HG02970 (cell line): ENCODE measurements at regions not wholly inside any gene's neighbourhood (a gene's known extent, or its start where the extent isn't known, plus 50 kb on each side); places are given as distances from the start of the nearest gene placed in this dataset.

Experiments used
- ATAC-seq: cut with Tn5 transposase; IDR thresholded peaks from one replicate; pipeline ENCODE4 v1.9.1; 2021; ENCODE audit warnings: mild to moderate bottlenecking, moderate library complexity, moderate number of reproducible peaks; ENCODE audit not compliant: unreplicated experiment, low FRiP score

DNA sequence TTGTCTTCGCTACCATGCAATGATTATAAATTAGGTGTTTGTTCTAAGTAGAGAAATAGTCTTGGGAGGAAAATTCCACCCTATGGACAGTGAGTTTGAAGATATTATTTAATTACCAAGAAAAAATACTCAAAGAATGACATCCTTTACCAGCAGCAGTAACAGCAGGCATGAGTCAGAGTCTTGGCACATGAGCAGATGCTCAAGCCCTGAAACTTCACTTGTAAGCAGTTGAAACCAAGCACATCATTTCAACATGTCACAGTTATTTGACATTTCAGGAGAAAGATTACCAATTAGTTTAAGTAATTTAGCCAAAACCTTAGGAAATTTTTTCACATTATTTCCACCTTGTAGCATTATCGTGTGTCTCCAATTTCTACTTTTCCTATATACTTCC lies 99.2 kb downstream of the C12orf50 start:
- ATAC-seq = no peak

DNA sequence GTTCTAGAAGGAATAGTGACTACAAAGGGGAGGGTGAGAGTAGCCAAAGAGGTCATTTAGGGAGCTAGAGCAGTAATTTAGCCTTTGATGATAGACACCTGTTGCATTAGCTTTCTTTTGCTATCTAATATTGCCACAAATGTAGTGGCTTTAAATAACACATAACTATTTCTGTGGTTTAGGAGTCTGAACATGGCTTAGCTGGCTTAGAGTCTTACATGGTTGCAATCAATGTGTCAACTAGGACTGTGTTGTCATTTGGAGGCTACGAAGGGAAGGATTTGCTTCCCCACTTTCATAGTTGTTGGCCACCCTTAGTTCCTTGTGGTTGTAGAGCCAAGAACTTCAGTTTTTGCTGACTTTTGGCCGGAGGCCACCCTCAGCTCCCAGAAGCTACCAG lies 99.9 kb downstream of the C12orf50 start:
- ATAC-seq = no peak

DNA sequence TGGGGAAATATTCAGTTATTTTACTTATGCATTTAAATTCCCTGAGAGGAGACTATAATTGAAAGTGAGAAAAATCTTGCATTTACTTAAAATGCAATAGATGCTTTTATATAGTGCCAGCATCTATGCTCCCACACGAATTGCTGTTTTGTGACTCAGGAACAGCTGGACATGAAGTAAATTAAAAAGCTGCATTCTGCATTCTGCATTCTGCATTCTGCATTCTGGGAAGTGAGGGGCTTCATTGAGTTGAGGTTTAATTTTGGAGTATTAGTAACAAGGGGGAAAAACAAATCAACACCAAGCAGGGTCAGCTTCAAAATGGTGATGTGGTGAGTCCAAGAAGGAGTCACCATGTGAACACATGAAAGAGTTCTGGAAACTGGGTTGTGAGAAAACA lies 101.2 kb downstream of the C12orf50 start:
- ATAC-seq = no peak

DNA sequence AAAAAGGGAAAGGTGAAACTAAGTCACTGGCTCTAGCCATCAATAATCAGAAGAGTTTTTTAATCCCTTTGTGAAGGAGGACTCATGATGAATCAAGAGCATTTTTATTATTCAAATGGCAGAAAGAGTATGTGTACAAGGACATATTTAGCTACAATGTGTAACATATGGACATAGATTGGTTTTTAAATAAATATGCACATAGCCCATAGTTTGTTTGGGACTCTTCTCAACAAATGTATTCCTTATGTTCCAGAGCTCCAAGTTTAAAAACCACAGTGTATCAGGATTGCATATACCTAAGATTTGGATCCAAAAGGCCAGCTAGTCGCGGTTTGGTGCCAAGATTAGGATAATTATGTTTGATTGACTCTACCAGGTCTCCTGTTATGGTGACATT lies 104.2 kb downstream of the C12orf50 start:
- no peak for ATAC-seq

DNA sequence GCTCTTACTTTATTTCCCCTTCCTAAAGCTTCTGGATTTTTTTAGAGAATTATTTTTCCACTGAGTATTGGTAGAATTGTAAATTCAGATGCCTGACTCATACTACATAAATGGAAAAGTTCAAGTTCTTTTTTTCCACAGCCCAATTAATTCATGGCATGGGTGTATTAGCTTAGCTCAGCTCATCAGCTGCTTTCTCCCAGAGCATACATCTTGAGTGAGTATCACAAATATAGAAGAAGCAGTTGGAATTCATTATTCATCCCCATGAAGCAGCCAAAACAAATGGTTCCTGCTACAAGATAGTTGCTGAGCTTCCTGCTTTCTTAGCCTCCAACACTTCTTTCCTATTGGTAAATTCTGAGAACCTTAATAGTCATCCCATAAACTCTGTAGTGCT lies 105.1 kb downstream of the C12orf50 start:
- ATAC-seq = no peak

DNA sequence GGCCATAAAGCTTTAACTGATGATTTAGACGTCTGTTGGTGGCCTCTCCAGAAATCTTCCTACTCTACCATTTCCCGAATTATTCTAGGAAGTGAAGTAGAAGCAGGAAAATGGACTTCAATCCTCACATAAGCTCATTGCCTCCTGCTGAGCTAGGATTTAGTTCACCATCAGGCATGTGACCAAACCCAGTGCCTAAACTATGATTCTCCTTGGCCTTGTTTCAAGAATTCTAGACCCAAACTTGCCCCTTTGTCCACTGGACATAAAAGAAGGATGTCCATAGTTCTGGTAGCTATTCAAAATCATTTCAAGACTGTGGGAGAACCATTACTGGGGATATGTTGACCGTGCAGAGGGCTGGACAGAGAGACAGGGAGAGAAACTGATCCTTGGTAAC lies 105.8 kb downstream of the C12orf50 start:
- ATAC-seq = no peak

DNA sequence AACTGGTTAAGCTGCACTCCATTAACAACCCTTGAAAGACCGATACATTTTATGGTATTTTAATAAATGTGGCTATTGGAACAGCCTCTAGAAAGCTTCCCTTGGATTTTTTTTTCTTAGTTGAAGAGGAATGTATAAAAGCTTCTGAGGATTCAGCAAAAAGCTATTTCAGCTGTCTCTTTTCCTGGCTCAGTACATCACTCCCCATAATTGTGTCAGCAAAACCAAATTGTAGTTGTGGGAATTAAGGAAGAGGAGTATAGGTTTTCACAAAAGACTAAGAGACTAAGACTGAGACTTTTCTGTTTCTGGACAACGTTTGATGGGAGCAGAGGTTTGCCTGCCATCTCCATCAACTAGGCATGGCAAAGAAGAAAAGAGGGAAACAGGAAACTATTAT lies 106.5 kb downstream of the C12orf50 start:
- ATAC-seq = no peak

DNA sequence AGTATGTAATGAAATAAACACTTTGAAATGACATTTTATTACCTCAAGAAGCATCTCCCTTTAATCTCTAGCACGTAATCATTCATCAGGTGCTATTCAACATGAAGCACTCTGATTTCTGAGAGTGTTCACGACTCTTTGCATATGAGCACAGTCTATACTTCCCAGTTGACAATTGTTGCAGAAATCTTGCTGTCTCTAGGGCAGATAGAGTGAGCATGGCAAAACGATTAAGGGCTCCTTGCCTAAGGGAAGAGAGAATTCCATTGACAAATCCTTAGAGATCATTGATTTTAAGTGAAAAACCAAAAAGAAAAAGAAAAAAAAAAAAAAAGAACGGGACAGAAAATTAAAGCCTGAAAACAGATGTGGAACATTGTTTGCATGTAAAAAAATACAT lies 107.6 kb downstream of the C12orf50 start:
- ATAC-seq = no peak

DNA sequence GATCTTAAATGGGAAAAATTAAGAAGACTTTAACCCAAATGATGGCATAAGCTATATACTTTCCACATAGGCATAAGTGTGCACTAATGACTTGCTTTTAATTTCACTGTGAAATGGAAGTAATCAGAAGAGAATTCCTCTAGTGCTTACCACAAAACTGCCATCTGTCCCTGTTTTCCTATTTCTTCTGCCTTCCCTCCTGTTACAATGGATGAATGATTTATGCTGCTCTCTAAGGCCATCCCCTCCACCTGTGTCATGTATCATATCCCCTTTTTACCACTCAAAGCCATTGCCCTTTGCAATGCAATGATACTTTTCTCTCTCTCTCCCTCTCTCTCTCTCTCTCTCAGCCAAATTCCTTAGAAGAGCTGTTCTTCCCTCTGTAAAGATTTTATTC lies 109.1 kb downstream of the C12orf50 start:
- no peak for ATAC-seq

DNA sequence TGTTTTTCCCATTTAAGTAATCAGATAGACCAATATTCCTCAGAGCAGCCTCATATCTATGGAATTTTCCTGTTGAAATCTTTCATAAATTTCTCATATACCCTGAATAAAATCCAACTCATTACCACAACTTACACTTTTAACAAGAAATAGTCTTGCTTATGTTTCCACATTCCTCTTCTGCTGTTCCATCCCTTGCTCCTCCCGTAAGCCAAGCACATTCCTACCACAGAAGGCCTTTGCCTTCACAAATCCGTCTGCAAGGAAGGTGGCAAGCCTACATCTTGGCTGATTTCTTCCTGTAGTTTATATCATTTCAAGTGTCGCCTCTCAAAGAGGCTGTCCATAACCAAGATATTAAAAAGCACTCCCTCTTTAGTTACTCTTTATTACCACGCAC lies 127.7 kb downstream of the C12orf50 start:
- ATAC-seq = no peak

DNA sequence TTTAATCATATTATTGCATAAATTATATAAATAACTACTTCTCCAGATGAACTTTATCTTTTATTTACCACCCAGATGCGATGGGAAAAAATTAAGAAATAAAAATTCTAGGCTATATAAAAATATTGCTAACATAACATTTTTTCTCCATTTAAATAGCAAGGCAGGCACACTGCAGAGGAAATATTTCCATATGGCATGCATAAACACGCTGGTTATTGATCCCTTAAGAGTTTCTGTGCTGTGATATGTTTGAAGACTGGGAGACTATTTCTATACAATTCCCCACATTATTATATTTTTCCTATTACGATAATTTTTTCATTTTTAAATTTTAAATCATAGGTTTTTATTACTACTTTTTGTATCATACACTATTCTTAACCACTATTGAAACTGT lies 131.5 kb downstream of the C12orf50 start:
- ATAC-seq = no peak

DNA sequence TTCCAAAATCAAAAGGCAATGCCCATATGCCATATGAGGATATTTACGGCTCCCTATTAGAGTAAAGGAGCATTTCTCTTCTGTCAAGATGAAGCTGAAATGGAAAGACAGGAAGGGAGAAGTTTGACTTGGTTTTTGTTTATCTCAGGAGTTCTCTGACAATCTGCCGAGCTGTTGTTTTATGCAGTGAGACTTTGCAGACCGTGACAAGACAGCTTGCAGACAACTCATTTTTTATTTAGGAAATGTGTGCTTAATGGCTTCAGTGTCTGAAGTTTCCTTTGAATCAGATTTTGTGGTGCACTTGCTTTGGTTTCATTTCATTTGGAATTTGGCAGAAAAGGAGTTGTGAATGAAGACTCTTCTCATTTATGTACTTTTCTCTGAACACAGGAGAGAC lies 145.4 kb downstream of the C12orf50 start:
- no peak for ATAC-seq

DNA sequence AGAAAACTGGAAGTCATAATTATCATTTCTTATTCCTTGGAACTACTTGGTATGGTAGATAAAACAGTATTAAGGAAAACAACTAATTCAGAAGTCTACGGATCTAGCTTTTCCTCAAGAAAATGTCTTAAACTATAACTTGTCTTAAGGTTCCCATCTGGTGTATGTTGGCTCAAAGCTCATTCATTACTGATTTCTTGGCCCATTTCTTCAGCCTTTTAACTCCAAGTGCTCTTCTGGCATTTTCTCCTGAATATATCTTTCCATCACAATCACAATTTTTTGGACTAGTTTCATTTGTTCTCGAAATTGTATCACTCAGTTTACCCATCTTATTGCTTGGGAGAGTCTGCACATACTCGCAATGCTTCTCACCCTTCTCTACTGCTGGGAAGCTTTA lies 150.1 kb downstream of the C12orf50 start:
- ATAC-seq = no peak

DNA sequence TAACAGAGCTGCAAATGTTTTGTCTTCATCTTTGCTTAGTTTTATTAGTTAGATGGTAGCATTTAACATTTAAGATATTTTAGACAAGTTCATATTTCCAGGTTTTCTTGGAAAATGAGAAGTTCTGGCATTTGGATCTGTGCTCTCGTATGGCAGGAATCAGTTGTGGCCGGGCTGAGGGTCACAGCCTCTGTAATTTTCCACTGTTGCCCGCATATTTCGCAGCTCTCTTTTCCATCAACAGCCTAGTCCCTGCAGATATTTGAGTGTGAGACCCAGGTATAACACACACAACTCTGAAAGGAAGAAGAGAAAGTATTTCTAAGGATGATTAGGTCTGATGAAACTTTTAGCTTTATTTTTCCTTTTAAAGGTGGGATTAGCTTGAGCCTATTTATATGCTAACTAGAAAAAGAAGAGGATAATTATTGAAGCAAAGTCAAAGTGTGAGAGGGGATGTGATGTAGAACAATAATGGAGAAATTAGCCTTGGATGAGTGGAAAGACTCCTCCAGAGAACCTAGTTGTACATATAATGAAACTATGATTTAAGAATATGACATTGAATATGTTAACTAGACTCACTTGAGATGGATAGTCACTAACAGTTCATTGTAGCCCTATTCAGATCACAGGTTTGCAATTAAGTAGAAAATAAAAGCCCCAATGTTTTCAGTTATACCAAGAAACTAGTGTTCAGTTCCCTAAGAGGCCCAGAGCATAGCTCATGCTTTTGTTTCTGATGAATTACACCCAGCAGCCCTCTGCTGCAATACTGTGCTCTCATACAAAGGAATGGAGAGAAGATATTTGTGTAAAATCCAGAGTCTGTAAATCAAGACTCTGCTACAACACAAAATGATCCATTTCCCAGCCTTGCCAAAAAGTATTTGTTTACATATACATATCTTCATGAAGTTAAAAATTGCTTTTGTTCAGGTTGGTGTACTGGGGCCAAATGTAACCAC lies 158.4 kb downstream of the C12orf50 start:
- no peak for ATAC-seq

DNA sequence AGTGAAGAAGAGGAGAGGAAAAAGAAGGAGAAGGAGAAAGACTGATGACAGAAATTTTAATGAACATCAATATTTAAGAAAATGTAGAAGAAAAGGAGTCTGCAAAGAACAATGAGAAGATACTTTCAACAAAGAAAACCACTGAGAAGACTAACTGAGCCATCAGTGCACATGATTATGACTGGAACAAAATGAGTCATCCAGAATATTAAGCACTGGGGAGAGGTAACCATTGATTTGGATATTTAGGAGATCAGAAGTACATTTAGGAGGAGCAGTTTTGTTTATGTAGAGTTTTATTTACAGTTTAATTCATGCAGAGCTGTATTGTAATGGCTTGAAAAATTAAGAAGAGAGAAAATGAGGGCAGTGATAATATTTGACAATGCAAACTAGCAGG lies 159.1 kb downstream of the C12orf50 start:
- no peak for ATAC-seq

DNA sequence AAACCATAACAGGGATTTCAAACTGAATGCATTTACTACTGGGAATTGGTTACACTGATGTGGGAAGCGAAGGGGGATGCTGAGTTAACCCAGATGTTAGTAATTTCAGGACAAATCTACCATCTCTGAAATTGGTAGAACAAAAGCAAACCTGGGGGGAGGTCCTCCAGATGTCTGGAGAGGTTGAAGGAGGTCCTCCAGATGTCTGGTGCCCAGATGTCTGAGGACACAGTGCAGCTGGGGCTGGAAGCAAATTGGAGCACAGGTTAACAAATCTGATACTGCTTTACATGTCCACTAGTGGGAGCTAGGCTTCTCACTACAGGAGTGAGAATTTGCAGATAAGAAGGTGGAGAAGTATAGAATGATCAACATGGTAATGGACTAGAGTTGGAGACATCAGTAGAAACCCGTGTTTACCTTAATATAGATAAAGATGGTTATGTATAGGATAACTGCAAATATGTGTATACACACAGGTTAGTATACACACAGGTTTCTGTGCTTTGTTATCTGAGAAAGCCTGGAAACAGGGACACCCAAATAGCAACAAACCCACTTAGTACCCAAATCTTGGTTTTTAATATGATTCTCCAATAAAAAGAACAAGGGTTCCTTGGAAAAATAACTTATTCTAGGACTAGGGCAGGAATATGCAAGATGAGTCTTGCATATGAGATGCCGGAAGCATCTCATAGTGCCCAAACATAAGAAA lies 162.5 kb downstream of the C12orf50 start:
- ATAC-seq = no peak

DNA sequence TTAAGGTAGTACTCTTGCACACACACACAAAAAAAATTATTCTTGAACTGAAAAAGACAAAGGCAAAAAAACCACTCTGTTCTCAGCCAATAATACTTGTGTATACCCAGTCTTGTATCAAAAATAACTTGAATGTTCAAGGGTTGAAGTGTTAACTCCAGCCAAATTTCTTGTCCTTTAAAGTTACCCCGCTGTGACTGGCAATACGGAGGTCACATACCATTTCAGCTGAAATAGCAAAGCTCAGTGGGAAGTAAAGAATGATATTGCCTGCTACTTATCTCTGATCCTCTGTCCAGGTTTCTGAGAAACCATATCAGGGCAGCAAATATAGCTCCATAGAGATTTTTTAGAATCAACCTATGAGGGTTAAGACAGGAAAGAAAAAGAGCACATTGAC lies 167.4 kb downstream of the C12orf50 start:
- ATAC-seq = no peak

DNA sequence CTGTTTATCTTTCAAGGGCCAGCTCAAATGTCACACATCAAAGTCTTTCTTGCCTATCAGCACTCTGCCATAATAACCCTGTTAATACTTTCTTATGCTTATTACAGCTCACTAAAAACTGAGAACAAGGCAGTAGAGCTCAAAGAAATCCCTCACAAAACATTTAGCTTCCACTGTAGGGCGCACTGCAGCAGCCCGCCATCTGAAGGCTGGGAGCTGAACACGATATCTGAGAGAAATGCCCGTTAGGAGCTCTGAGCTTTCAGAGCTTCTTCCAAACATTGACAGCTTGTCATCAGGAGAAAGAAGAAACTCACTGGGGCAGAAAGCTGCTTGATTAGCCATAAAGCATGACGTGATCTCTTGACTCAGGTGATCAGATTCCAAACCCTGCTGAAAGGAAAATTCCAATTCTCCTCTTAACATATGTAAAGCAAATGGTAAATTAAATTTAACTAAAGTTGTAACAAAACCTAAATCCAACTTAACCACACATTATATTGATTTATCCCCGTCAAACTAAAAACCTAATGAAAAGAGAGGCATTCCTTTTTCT lies 175.7 kb downstream of the C12orf50 start:
- ATAC-seq = no peak

DNA sequence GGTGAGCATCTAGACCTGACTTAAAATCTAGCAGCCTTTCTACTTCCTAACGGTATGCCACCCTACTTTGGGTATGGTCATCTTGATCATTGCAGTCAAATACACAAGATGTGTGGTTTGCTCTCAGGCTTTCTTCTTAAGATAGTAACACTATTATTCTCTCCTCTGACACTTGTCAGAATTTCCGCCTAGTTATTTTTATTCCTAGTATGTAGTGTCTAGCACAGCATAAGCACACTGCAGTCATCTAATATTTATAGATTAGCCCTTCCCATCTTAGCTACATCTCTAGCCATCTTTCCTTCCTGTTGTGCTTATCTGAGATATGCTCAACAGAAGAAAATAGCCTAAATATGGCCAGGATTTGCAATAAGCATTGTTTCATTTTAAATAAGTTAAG lies 180.1 kb downstream of the C12orf50 start:
- ATAC-seq = no peak

DNA sequence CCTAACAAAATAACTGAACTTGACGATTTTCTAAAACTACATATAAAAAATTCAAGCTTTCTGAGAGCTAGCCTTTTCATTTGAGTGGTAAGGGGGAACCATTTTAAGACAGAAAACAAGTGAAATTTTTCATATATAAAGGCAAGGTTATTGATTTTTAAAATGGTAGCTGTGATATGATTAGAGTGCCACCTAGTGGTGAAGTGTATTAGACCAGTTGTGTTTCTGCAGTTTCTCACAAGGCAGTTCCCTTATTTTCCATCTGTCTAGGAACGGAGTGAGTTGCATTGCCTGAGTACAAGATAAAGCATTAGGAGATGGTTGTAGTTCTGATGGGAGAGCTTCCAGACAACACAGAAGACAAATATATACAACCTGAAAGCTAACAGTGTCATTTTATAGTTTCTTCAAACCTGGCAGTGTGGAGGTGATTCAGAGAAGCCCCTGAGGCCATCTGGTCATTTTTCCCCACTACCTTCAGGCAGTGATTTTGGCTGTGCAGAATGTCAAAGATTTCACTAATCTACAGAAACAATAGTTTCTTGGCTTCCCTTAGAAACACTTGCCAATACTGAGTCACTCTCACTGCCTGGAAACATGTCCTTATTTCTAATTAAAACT lies 180.8 kb downstream of the C12orf50 start:
- ATAC-seq = peak; percentile 72

DNA sequence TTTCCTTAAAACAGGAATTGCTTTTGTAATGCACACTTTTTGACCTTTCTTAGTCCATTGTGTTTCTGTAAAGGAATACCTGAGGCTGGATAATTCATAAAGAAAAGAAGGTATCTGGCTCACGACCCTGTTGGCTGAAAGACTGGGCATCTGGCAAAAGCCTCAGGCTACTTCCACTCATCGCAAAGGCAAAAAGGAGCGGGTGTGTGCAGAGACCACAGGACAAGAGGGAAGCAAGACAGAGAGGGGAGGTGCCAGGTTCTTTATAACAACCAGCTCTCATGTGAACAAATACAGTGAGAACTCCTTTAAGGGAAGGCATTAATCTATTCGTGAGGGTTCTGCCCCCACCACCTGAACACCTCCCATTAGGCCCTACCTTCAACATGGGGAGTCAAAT lies 182.1 kb downstream of the C12orf50 start:
- ATAC-seq = no peak
